Urothelium cell line (cell line): ENCODE measurements at regions not wholly inside any gene's neighbourhood (a gene's known extent, or its start where the extent isn't known, plus 50 kb on each side); places are given as distances from the start of the nearest gene placed in this dataset.
"Not testable (repeated sequence)": the region's sequence is repeated elsewhere in the genome, so short reads cannot be mapped to it uniquely, and the experiment has no call there.

Experiments
- DNase-seq: peaks from one replicate; pipeline ENCODE4 v3.0.0; 2011; ENCODE audit warnings: low spot score, mixed read lengths
- FAIRE-seq: peaks from 2 replicates; lab custom pipeline; 2011; peaks lifted over from hg19 to GRCh38; lab: Jason Lieb, UNC

- FAIRE-seq (no peak), DNase-seq (no peak)
Measured at GRCh38 chr1:67528141-67528540, 97.9 kb upstream of the SERBP1 start.

- no peak for FAIRE-seq
Measured at GRCh38 chr1:67530071-67530470, 99.9 kb upstream of the SERBP1 start.

GRCh38 chr1:67532452-67533216 lies 102.4 kb upstream of the SERBP1 start:
- DNase-seq (peak; percentile 76), FAIRE-seq (no peak)

More at GRCh38 chr1:67530071-67530470, 99.9 kb upstream of the SERBP1 start:
- no peak for DNase-seq

GRCh38 chr1:67534627-67535065 lies 104.4 kb upstream of the SERBP1 start:
- FAIRE-seq (no peak), DNase-seq (no peak)

- no peak for FAIRE-seq
Measured at GRCh38 chr1:67535474-67535873, 105.3 kb upstream of the SERBP1 start.

GRCh38 chr1:67536957-67537666 lies 106.9 kb upstream of the SERBP1 start:
- FAIRE-seq (no peak), DNase-seq (no peak)

More at GRCh38 chr1:67535474-67535873, 105.3 kb upstream of the SERBP1 start:
- DNase-seq = peak; percentile 78

GRCh38 chr1:67537667-67538018 lies 107.4 kb upstream of the SERBP1 start:
- no peak for DNase-seq
- no peak for FAIRE-seq

GRCh38 chr1:67540025-67540732 lies 110.0 kb upstream of the SERBP1 start:
- DNase-seq (no peak), FAIRE-seq (no peak)

GRCh38 chr1:67540733-67541125 lies 110.5 kb upstream of the SERBP1 start:
- DNase-seq (no peak), FAIRE-seq (no peak)

GRCh38 chr1:67542747-67543146 lies 112.5 kb upstream of the SERBP1 start:
- DNase-seq (no peak), FAIRE-seq (no peak)

- DNase-seq = no peak
- FAIRE-seq = no peak
Measured at GRCh38 chr1:67544921-67545320, 114.7 kb upstream of the SERBP1 start.

GRCh38 chr1:67545364-67545763 lies 115.2 kb upstream of the SERBP1 start:
- FAIRE-seq (no peak), DNase-seq (no peak)

GRCh38 chr1:67551375-67551774 lies 121.2 kb upstream of the SERBP1 start:
- no peak for FAIRE-seq
- no peak for DNase-seq

- DNase-seq = no peak
- FAIRE-seq = peak; percentile 67
Measured at GRCh38 chr1:67552336-67552759, 122.1 kb upstream of the SERBP1 start.

- not testable (repeated sequence) for FAIRE-seq
Measured at GRCh38 chr1:67554204-67554603, 124.0 kb upstream of the SERBP1 start.

GRCh38 chr1:67555461-67556296 lies 125.5 kb upstream of the SERBP1 start:
- FAIRE-seq (no peak), DNase-seq (no peak)

More at GRCh38 chr1:67554204-67554603, 124.0 kb upstream of the SERBP1 start:
- DNase-seq = not testable (repeated sequence)

- DNase-seq (no peak), FAIRE-seq (no peak)
Measured at GRCh38 chr1:67556297-67556900, 126.2 kb upstream of the SERBP1 start.

GRCh38 chr1:67557696-67558448 lies 127.1 kb upstream of the GADD45A start:
- DNase-seq = no peak
- FAIRE-seq = no peak

GRCh38 chr1:67558449-67559193 lies 126.4 kb upstream of the GADD45A start:
- no peak for DNase-seq
- FAIRE-seq = no peak
